Neural progenitor cell (in vitro differentiated cells): ENCODE measurements at regions not wholly inside any gene's neighbourhood (a gene's known extent, or its start where the extent isn't known, plus 50 kb on each side); places are given as distances from the start of the nearest gene placed in this dataset.

Experiments used
- EZH2phosphoT487 ChIP-seq: fragments of 200-600 bp; sonication (generic); IDR thresholded peaks from 2 replicates; pipeline ENCODE4 v1.6.1; 2017; ENCODE audit warnings: antibody characterized with exemption
- TF ChIP-seq, protein P1 (sequence below): fragments of 200-600 bp; sonication (generic); IDR thresholded peaks from 2 replicates; pipeline ENCODE4 v1.5.1; 2017; ENCODE audit warnings: antibody characterized with exemption, mild to moderate bottlenecking

- TF ChIP-seq, protein P1, sequence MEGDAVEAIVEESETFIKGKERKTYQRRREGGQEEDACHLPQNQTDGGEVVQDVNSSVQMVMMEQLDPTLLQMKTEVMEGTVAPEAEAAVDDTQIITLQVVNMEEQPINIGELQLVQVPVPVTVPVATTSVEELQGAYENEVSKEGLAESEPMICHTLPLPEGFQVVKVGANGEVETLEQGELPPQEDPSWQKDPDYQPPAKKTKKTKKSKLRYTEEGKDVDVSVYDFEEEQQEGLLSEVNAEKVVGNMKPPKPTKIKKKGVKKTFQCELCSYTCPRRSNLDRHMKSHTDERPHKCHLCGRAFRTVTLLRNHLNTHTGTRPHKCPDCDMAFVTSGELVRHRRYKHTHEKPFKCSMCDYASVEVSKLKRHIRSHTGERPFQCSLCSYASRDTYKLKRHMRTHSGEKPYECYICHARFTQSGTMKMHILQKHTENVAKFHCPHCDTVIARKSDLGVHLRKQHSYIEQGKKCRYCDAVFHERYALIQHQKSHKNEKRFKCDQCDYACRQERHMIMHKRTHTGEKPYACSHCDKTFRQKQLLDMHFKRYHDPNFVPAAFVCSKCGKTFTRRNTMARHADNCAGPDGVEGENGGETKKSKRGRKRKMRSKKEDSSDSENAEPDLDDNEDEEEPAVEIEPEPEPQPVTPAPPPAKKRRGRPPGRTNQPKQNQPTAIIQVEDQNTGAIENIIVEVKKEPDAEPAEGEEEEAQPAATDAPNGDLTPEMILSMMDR: no peak
- TF ChIP-seq EZH2phosphoT487: no peak
Measured at GRCh38 chr10:11395161-11395560, 216.3 kb downstream of the USP6NL start.
